K562 (cell line): ENCODE measurements at regions not wholly inside any gene's neighbourhood (a gene's known extent, or its start where the extent isn't known, plus 50 kb on each side); places are given as distances from the start of the nearest gene placed in this dataset.

Experiments
- EGR1 ChIP-seq: fragments of 450-650 bp; conservative IDR thresholded peaks from 2 replicates; pipeline ENCODE4 v1.6.1; 2017; ENCODE audit warnings: mild to moderate bottlenecking
- GTF2F1 ChIP-seq: IDR thresholded peaks from 2 replicates; pipeline ENCODE4 v1.6.1; 2011; ENCODE audit warnings: low read depth, low read length, improper control_type of control experiment
- POLR2A ChIP-seq: fragments of 450-650 bp; conservative IDR thresholded peaks from 2 replicates; pipeline ENCODE4 v1.6.1; 2016
- SAFB2 ChIP-seq: fragments of 200-400 bp; formaldehyde crosslinking; IDR thresholded peaks from 2 replicates; pipeline ENCODE4 v1.6.1; 2018; ENCODE audit warnings: borderline replicate concordance, low read length, low read depth, moderate library complexity; ENCODE audit not compliant: severe bottlenecking
- SNAPC5 ChIP-seq: fragments of 250-450 bp; sonication (Bioruptor Pico); IDR thresholded peaks from 2 replicates; pipeline ENCODE4 v1.8.0; 2021; ENCODE audit warnings: moderate library complexity, mild to moderate bottlenecking, inconsistent platforms

DNA sequence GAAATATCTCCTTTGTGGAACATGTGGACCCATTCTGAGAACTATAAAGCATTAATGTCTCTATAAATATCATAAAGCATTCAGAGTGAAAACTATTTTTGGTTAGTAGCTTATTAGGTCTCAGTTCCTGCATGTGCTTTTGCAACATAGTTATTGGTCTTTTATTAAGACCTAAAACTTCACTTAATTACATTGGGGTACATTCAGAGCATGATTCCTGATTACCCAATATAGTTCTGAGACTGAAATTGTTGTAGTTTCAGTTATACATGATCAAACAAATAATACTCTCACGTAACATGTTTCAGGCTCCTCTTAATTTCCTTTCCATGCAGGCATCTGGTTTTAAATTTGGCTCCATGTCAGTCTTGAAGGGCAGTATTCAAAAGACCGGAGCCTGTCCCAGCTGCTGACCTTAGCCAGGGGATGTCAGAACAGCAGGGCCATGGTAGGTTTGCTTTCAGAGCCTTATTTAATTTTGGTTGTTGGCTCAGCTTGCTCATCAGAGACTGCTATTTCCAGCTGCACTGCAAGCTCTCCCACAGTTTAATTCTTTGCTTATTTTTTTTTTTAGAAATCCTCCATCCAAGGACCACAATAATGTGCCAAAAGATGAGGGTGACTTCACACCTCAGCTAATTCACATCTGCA lies 447.8 kb upstream of the FZD8 start:
- TF ChIP-seq POLR2A (no peak), SNAPC5 (CRISPR knock-in tag) (no peak), EGR1 (no peak), GTF2F1 (no peak), SAFB2 (no peak)
